NCI-H2029 (cell line): ENCODE measurements at regions not wholly inside any gene's neighbourhood (a gene's known extent, or its start where the extent isn't known, plus 50 kb on each side); places are given as distances from the start of the nearest gene placed in this dataset.
A peak's percentile ranks its signal among the peaks of the same experiment; 100 is the strongest.
"Not testable (repeated sequence)": the region's sequence is repeated elsewhere in the genome, so short reads cannot be mapped to it uniquely, and the experiment has no call there.

Experiments used
- DNase-seq: peaks from one replicate; lab custom pipeline; 2025; lab: John Stamatoyannopoulos, UW

GRCh38 chr14:61602003-61602732 lies 93.1 kb upstream of the HIF1A start:
- DNase-seq: no peak

GRCh38 chr14:61602733-61603077 lies 92.6 kb upstream of the HIF1A start:
- no peak for DNase-seq

GRCh38 chr14:61603736-61604135 lies 91.6 kb upstream of the HIF1A start:
- no peak for DNase-seq

DNA sequence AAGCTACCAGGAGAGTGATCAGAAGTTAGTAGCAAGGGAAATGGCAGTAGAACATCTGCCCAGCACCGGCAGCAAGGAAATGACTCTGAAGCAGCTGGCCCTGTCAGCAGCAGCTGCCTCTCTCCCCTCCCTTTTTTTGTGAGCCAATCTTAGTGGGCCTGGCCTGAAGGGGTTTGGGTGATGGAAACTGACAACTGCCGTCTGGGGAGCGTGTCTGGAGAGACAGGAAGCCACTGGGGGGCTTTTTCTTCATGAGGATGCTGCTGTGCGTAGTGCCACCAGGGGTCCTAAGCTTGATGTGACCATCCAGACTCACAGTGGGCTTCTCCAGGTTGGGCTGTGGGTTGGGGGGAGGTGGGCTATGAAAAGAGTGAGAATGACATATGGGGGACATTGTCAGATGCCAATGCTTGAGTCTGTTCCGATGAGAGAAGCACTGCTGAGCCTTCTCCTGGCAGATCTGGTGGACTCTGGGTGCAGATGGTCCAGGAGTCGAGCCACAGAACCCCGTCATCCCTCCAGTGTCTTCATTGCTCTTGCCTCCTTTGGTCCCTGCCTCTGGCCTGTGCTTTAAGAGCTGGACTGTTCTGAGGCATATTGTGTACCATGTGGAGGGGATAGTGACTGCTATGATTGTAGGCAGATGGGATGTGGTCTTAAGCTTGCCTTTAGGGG lies 87.6 kb upstream of the HIF1A start:
- peak; percentile 50 for DNase-seq

GRCh38 chr14:61608245-61609165 lies 86.8 kb upstream of the HIF1A start:
- DNase-seq: peak; percentile 100

DNA sequence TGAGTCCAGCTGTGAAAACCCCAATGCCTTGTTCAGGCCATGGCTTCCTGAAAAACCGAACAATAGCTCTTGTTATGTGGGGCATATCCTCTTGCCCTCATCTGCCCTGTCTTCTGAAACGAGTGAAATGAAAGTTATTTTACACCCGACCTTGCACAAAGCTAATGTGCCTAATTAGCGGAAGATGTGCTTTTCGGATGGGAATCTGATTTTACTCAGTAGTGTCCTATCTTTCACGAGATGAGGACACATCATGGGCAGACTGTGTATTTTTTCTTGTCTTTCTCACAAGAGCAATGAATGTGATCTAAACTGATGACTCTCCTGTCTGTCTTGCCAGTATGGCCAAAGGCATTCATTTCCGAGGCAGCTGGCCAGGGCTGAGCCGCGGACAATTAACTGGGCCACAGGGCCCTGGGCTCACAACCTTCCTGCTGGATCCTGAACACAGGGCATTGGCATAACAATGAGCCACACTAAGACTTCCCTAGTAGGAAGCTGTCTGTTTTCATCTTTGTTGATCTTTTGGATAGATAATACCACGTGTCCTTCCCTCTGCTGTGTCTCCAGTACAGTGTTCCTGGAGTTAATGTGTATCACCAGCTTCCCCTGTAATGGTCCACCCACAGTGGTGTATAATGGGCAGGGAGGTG lies 86.0 kb upstream of the HIF1A start:
- DNase-seq: peak; percentile 96

GRCh38 chr14:61609884-61610283 lies 85.4 kb upstream of the HIF1A start:
- DNase-seq: no peak

- DNase-seq: no peak
Measured at GRCh38 chr14:61610900-61611299, 84.4 kb upstream of the HIF1A start.

DNA sequence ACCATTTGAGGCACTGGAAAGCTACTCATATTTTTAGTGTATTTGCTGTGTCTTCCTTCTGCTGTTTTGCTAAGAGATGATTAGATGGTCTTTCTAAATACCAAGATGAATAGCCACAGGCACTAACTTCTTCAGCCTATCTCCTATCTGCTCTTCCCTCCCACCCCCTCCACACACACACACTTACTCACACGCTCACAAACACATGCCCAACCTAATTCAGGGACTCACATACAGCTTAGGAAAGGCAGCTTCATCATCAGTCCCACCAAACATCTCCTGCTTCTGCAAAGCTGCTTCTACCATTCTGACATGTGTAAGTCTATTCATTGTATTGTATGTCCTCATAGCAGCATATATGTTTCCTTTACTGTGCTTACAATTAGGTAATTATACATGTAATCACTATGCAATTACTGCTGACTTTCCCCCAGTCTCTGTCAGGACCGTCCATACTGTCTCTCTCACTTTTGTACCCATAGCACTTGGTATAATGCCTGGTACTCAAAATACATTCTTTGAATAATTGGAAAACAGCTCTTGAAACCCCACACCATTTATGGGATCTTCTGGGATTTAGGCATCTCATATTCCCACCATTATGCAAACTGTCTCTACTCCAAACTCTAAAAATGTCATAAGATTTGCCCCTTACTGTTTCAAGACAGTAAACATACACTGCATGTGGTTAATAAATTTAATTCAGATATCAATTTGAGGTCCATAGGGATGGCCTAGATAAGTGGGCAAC lies 83.3 kb upstream of the HIF1A start:
- DNase-seq: no peak

GRCh38 chr14:61613006-61613405 lies 82.3 kb upstream of the HIF1A start:
- DNase-seq: not testable (repeated sequence)

DNA sequence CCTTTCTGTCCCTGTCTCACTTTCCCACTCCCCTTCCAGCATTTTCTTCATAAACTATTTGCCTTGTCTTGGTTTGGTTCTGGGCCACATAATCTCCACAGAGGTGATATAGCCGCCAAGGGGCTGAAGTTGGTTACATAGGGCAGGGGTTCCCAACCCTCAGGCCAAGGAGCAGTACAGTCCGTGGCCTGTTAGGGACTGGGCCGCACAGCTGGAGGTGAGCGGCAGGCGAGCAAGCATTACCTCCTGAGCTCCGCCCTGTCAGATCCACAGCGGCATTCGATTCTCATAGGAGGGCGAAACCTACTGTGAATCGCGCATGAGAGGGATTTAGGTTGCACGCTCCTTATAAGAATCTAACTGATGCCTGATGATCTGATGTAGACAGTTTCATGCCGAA lies 80.6 kb upstream of the HIF1A start:
- DNase-seq: no peak

DNA sequence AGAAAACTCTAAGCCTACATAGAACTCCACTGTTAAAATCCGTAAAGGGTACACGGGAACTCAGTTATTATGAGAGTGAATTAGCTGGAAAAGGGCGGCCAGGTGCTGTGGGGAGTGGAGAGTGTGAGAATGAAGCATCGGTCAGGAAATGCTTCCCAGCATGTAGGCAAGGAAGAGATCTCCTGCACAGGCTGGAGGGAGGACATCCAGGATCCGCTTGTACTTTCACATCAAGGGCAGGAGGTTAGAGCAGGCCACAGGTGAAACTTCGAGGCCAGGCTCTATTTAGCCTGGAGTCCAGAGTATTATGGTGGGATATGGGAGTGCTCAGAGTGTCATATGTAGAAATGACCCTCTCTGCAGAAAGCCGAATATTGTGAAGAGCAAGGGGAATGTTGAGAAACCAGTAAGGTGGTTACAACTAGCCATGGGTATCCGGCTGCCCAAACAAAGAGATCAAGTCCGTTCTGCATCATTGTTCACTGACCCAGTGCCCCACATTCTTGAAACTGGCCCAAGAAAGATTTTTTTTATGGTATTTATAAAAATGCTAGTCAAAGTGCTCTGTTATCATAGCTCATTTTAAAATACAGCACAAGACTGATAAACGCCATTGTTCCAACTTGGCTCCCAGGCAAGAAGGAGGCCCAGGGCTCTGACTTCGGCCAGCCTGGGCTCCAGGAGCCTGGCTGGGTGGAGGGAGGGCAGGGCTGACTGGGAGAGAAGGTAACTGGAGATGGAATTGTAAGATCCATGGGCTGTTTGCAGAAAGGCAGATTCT lies 79.4 kb upstream of the HIF1A start:
- DNase-seq: no peak

GRCh38 chr14:61616524-61617185 lies 78.7 kb upstream of the HIF1A start:
- DNase-seq: no peak

DNA sequence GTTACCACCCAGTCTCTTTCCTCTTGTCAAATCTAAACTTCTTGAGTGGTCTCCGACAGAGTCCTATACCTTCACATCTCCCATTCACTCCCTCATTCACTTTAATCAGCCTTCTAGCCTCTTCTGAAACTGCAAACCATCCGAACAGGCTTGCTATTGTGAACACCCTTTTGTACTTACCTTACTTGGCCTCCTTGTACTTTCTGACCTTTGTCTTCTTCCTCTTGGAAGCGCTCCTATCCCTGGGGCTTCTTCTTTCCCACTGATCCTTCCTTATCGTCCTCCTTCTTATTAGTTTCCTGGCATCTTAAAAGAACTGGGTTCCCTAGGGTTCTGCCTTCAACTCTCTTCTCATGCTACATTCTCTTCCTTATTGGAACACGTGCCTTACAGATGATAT lies 76.9 kb upstream of the HIF1A start:
- DNase-seq: no peak

DNA sequence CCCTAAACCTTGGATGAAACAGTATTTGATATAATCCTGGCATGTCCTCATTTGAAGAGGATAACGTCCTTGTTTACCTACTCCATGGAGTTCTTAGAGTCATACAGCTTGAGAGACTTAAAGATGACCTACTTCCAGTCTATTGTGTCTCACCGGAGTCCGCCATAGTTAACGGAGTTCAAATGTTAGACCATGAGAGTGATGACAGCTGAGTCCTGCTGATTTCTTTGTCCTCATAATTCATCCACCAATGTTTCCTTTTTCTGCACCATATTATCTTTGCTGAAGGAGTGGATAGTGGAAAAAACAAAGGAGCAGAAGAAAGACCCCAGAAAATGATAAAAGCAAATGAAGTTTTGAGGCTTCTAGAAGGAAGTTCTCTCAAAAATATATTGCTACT lies 75.8 kb upstream of the HIF1A start:
- DNase-seq: no peak

DNA sequence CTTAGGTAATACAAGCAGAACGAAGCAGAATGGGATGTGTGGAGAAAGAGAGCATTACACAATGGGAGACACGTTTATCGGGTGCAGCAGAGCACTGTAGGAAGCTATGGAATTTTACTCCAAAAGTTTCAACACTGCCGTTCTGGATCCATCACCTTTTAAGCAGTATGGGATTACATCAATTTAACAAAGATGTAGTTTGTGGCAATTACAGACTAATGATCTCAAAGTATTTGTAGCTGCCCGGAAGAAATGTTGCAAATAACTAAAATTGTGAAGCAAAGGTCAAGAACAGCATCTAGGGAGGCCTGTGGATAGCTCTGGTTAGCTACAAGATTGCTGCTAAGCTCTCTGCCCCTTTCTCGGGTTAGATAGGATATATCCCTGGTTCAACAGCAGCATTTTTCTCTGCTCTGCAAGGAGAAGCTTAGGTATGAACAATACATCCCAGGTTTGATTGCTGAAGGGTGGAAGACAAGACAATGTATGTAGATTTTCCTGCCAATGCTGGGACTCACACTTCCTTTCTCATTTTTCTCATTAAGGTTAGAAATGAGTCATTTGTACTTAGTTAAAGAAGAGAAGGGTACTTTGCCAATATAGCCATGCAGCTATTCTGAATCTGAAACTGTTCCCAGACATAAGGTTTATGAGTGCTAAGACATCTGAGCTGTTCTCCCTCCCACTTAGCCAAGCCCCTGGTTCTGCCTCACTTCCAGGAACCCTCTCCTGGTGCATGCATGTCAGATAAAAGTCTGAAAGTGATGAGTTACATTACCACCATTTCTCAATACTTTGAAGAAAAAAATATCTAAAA lies 75.0 kb upstream of the HIF1A start:
- no peak for DNase-seq

DNA sequence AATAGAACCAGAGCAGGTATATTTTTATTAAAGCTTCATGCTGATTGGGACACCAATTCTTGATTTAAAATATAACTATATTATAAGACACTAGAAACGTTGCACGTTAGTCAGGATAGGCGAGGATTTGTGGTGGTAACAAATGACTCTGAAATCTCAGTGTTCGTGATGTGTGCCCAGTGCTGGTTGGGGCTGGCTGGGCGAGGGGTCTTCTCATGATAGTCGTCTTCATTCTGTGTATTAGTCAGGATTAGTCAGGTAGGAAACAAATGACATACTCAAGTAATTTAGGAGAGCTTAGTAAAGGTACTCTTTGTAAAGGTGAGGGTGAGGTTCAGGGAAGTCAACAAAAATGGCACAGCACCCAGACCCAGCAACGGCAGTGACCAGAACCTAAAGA lies 73.9 kb upstream of the HIF1A start:
- DNase-seq: no peak

- DNase-seq: no peak
Measured at GRCh38 chr14:61622051-61622450, 73.3 kb upstream of the HIF1A start.

- DNase-seq: no peak
Measured at GRCh38 chr14:61623927-61624326, 71.4 kb upstream of the HIF1A start.
